B cell (primary cell): ENCODE measurements at regions not wholly inside any gene's neighbourhood (a gene's known extent, or its start where the extent isn't known, plus 50 kb on each side); places are given as distances from the start of the nearest gene placed in this dataset.
"Not testable (repeated sequence)": the region's sequence is repeated elsewhere in the genome, so short reads cannot be mapped to it uniquely, and the experiment has no call there.

Experiments used
- ATAC-seq: fragments of 200-7000 bp; cut with Tn5 transposase; one replicate; pipeline ENCODE4 v1.10.0; 2021; ENCODE audit warnings: low read depth, mild to moderate bottlenecking, moderate number of reproducible peaks, moderate library complexity
- CTCF ChIA-PET: fragments of 350-600 bp; sonication (Branson Sonifier 250); formaldehyde crosslinking; loops from one replicate; lab custom pipeline; 2021; ENCODE audit warnings: antibody characterized with exemption, inconsistent platforms; lab: Charles Lee
- POLR2A ChIA-PET: fragments of 350-600 bp; sonication (Branson Sonifier 250); formaldehyde crosslinking; loops from one replicate; lab custom pipeline; 2021; ENCODE audit warnings: antibody characterized with exemption; lab: Charles Lee
- DNase-seq: peaks from one replicate; pipeline ENCODE4 v3.0.0; 2013
- H2AFZ ChIP-seq: 2 replicates; pipeline ENCODE4 v1.6.1; 2012; ENCODE audit warnings: mild to moderate bottlenecking, low read depth, low read length; ENCODE audit not compliant: insufficient read depth, poor library complexity, severe bottlenecking
- H3K27ac ChIP-seq, 2 donors: 1 replicate in 1 of 2; 2 replicates in 1 of 2; pipeline ENCODE4 v1.5.1; 2012 to 2013; ENCODE audit warnings: low read length in 2 of 2, mild to moderate bottlenecking in 2 of 2, moderate library complexity in 1 of 2
- H3K27me3 ChIP-seq, 4 experiments: fragments of 200-600 bp in 1 of 4; sonication (generic) in 1 of 4; replicated peaks in 1 of 4; 1 replicate in 2 of 4; 2 replicates in 2 of 4; pipeline versions ENCODE4 v1.6.1 to v1.7.0; 2013 to 2016; ENCODE audit warnings: low read length in 3 of 4, mild to moderate bottlenecking in 2 of 4, mixed read lengths in 1 of 4, moderate library complexity in 1 of 4; ENCODE audit not compliant: insufficient read depth in 4 of 4, control insufficient read depth in 3 of 4; ENCODE audit errors: control extremely low read depth in 1 of 4
- H3K36me3 ChIP-seq, 2 experiments: replicated peaks in 1 of 2; 1 replicate in 1 of 2; 2 replicates in 1 of 2; pipeline versions ENCODE4 v1.6.1 to v1.7.1; 2013; ENCODE audit warnings: low read length in 1 of 2; ENCODE audit not compliant: insufficient read depth in 2 of 2, control insufficient read depth in 1 of 2; ENCODE audit errors: control extremely low read depth in 1 of 2, extremely low read depth in 1 of 2
- H3K4me1 ChIP-seq, 2 donors: fragments of 200-600 bp in 1 of 2; sonication (generic) in 1 of 2; 1 replicate in 1 of 2; 2 replicates in 1 of 2; pipeline versions ENCODE4 v1.5.1 to v1.6.1; 2013 to 2017; ENCODE audit warnings: low read length in 2 of 2; ENCODE audit not compliant: control insufficient read depth in 2 of 2, insufficient read depth in 2 of 2
- H3K4me2 ChIP-seq: replicated peaks from 2 replicates; pipeline ENCODE3; 2012; ENCODE audit warnings: mild to moderate bottlenecking, low read depth, low read length; ENCODE audit not compliant: poor library complexity, severe bottlenecking
- H3K4me3 ChIP-seq, 5 experiments: fragments of 200-600 bp in 1 of 5; sonication (generic) in 1 of 5; 1 replicate in 3 of 5; 2 replicates in 2 of 5; pipeline versions ENCODE4 v1.5.1 to v1.7.0; 2011 to 2016; ENCODE audit warnings: low read length in 4 of 5, mild to moderate bottlenecking in 4 of 5, low read depth in 2 of 5, control low read depth in 1 of 5, moderate library complexity in 1 of 5; ENCODE audit not compliant: insufficient read depth in 1 of 5; ENCODE audit errors: control extremely low read depth in 1 of 5, extremely low read depth in 1 of 5
- H3K79me2 ChIP-seq: fragments of 200-600 bp; sonication (generic); one replicate; pipeline ENCODE4 v1.6.0; 2016; ENCODE audit warnings: low read length; ENCODE audit not compliant: control insufficient read depth, insufficient read depth
- H3K9ac ChIP-seq: fragments of 200-600 bp; sonication (generic); 2 replicates; pipeline ENCODE4 v1.6.1; 2017; ENCODE audit warnings: mild to moderate bottlenecking, low read length, moderate library complexity
- H3K9me3 ChIP-seq, 3 donors: one replicate each; pipeline versions ENCODE4 v1.6.1 to v1.7.1; 2013; ENCODE audit warnings: low read length in 2 of 3; ENCODE audit not compliant: control insufficient read depth in 2 of 3, insufficient read depth in 1 of 3; ENCODE audit errors: control extremely low read depth in 1 of 3
- H4K20me1 ChIP-seq: 2 replicates; pipeline ENCODE4 v1.6.0; 2012; ENCODE audit warnings: mild to moderate bottlenecking, low read length; ENCODE audit not compliant: insufficient read depth, control insufficient read depth, poor library complexity, severe bottlenecking
- H3K27ac Mint-ChIP-seq: one replicate; pipeline ENCODE4 v1.8.0; 2021; ENCODE audit warnings: mixed read lengths
- H3K27me3 Mint-ChIP-seq: one replicate; pipeline ENCODE4 v1.8.0; 2021; ENCODE audit warnings: mixed read lengths
- H3K4me1 Mint-ChIP-seq: one replicate; pipeline ENCODE4 v1.8.0; 2021; ENCODE audit warnings: mixed read lengths
- H3K4me3 Mint-ChIP-seq: one replicate; pipeline ENCODE4 v1.8.0; 2021; ENCODE audit warnings: mixed read lengths
- H3K9me3 Mint-ChIP-seq: one replicate; pipeline ENCODE4 v1.8.0; 2022; ENCODE audit warnings: mixed read lengths; ENCODE audit not compliant: insufficient read depth
- CTCF ChIP-seq: fragments of 200-600 bp; IDR thresholded peaks from one replicate; pipeline ENCODE4 v1.8.0; 2022; ENCODE audit warnings: antibody characterized with exemption, mild to moderate bottlenecking
- EZH2 ChIP-seq: IDR thresholded peaks from 2 replicates; pipeline ENCODE4 v1.6.1; 2012; ENCODE audit warnings: borderline replicate concordance, low read depth, mild to moderate bottlenecking, moderate library complexity, low read length; ENCODE audit not compliant: insufficient read depth, poor library complexity, severe bottlenecking
- WGBS: methylation state at CpG from one replicate; pipeline ENCODE4 v1.1.5; 2013; ENCODE audit warnings: missing lambda C conversion rate; ENCODE audit not compliant: insufficient coverage; 5-methylcytosine and 5-hydroxymethylcytosine counted together
- intact Hi-C: fragments of 100-400 bp; cut with micrococcal nuclease; formaldehyde crosslinking; loops from one replicate; pipeline ENCODE4 v1.10.0; 2022

GRCh38 chrX:65851306-65851705 is 183.9 kb downstream of the MSN start:
- POLR2A ChIA-PET, ATAC-seq, H3K27ac Mint-ChIP-seq, H4K20me1 ChIP-seq, H3K4me3 ChIP-seq, H3K9me3 Mint-ChIP-seq, H3K27ac ChIP-seq, H3K4me2 ChIP-seq, DNase-seq, CTCF ChIA-PET, H2AFZ ChIP-seq, H3K4me1 Mint-ChIP-seq, H3K4me3 Mint-ChIP-seq, H3K9ac ChIP-seq, H3K79me2 ChIP-seq, H3K9me3 ChIP-seq, H3K4me1 ChIP-seq, H3K27me3 ChIP-seq, H3K36me3 ChIP-seq, intact Hi-C loops, H3K27me3 Mint-ChIP-seq: not testable (repeated sequence)
- WGBS, result no CpG with 5 or more reads among the region's 1 CpG

- WGBS, result no CpG with 5 or more reads among the region's 2 CpGs
- ATAC-seq, intact Hi-C loops: not testable (repeated sequence)
Measured at GRCh38 chrX:65850821-65851220, 183.4 kb downstream of the MSN start.

GRCh38 chrX:65846974-65847373 is 179.5 kb downstream of the MSN start:
- H3K27me3 Mint-ChIP-seq, result no peaks in the 10 kb centered on the region
- H3K79me2 ChIP-seq, result no peaks in the 10 kb centered on the region
- no peak overlapping the region for H3K27ac ChIP-seq
- TF ChIP-seq EZH2 (no peak), CTCF (no peak)
- no peak overlapping the region for H3K9ac ChIP-seq
- POLR2A ChIA-PET, result no interaction called here
- no peak overlapping the region for H3K27ac Mint-ChIP-seq
- no peak overlapping the region for H3K4me2 ChIP-seq
- ATAC-seq (no peak), DNase-seq (no peak)
- no peaks in the 10 kb centered on the region for H3K27me3 ChIP-seq
- no peaks in the 10 kb centered on the region for H3K4me1 ChIP-seq
- H3K9me3 Mint-ChIP-seq, result no peaks in the 10 kb centered on the region
- H3K36me3 ChIP-seq, result no peaks in the 10 kb centered on the region
- H3K4me1 Mint-ChIP-seq, result no peaks in the 10 kb centered on the region
- H2AFZ ChIP-seq, result no peak overlapping the region
- H3K4me3 ChIP-seq, result no peak overlapping the region
- no peaks in the 10 kb centered on the region for H4K20me1 ChIP-seq
- WGBS, result no CpG with 5 or more reads among the region's 2 CpGs
- CTCF ChIA-PET, result no interaction called here
- no peak overlapping the region for H3K4me3 Mint-ChIP-seq
- no peaks in the 10 kb centered on the region for H3K9me3 ChIP-seq
- intact Hi-C loops, result no loop called here

More at GRCh38 chrX:65850821-65851220, 183.4 kb downstream of the MSN start:
- H3K79me2 ChIP-seq, DNase-seq, H3K4me2 ChIP-seq, H3K36me3 ChIP-seq, POLR2A ChIA-PET, H3K4me3 Mint-ChIP-seq, H4K20me1 ChIP-seq, H3K4me1 ChIP-seq, H3K9me3 Mint-ChIP-seq, H3K27ac Mint-ChIP-seq, H3K27me3 Mint-ChIP-seq, H3K27ac ChIP-seq, H3K27me3 ChIP-seq, H3K9ac ChIP-seq, H3K4me3 ChIP-seq, H3K9me3 ChIP-seq, H3K4me1 Mint-ChIP-seq, CTCF ChIA-PET, H2AFZ ChIP-seq: not testable (repeated sequence)
